ENCODE measurements at regions not wholly inside any gene's neighbourhood (a gene's known extent, or its start where the extent isn't known, plus 50 kb on each side); places are given as distances from the start of the nearest gene placed in this dataset.

DNA sequence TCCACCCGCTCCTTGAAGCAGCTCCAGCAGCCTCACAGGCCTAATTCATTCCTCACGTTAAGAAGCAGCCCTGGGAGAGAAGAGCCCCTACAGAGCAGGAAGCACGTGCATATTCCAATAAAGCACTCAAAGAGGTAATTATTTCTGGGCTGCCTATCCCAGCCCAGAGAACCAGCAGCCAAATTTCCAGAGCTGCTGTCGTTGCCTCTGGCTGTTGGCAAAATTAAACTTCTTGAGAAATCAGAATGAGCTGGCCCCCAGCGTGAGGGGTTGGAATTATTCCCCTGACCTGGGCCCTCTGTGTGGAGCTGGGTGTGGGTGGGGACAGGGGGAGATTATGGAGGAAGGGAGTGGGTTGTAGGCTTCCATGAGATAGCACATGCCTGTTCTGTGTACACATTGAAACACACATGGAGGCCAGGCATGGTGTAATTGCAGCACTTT lies 86.8 kb upstream of the HSPA9 start:
- POLR2A ChIA-PET = no interaction called here
- no TSS peak for BruUV-seq (replicated peaks)
- DNase-seq (ENCODE audit: low read depth, low spot score) = no peak
- no peaks in the 10 kb centered on the region for H3K27me3 ChIP-seq (ENCODE audit: control insufficient read depth, insufficient read depth, low read length)
- no peaks in the 10 kb centered on the region for H3K4me1 ChIP-seq (ENCODE audit: control insufficient read depth, insufficient read depth, low read length)
- intact Hi-C loops (cut with micrococcal nuclease; ENCODE audit: unreplicated experiment) (no loop called here), in situ Hi-C loops (cut with HindIII; ENCODE audit: low pct_unique_long_range_greater_than_20kb, low sequenced_read_pairs) (no loop called here)
- H3K27ac ChIP-seq (ENCODE audit: low read length) = no peak overlapping the region
- H3K36me3 ChIP-seq (ENCODE audit: control insufficient read depth, insufficient read depth, low read length) = no peaks in the 10 kb centered on the region
- ATAC-seq = no peak
- H3K4me3 ChIP-seq (ENCODE audit: low read depth in 2 of 2, low read length in 2 of 2) = no peak overlapping the region
- TF ChIP-seq, protein P1, sequence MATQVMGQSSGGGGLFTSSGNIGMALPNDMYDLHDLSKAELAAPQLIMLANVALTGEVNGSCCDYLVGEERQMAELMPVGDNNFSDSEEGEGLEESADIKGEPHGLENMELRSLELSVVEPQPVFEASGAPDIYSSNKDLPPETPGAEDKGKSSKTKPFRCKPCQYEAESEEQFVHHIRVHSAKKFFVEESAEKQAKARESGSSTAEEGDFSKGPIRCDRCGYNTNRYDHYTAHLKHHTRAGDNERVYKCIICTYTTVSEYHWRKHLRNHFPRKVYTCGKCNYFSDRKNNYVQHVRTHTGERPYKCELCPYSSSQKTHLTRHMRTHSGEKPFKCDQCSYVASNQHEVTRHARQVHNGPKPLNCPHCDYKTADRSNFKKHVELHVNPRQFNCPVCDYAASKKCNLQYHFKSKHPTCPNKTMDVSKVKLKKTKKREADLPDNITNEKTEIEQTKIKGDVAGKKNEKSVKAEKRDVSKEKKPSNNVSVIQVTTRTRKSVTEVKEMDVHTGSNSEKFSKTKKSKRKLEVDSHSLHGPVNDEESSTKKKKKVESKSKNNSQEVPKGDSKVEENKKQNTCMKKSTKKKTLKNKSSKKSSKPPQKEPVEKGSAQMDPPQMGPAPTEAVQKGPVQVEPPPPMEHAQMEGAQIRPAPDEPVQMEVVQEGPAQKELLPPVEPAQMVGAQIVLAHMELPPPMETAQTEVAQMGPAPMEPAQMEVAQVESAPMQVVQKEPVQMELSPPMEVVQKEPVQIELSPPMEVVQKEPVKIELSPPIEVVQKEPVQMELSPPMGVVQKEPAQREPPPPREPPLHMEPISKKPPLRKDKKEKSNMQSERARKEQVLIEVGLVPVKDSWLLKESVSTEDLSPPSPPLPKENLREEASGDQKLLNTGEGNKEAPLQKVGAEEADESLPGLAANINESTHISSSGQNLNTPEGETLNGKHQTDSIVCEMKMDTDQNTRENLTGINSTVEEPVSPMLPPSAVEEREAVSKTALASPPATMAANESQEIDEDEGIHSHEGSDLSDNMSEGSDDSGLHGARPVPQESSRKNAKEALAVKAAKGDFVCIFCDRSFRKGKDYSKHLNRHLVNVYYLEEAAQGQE (IDR thresholded peaks at IDR 0.05; ENCODE audit: insufficient read depth in 1 of 2, low read depth in 2 of 2, low read length in 1 of 2) = no peak
- TF ChIP-seq CTCF (IDR thresholded peaks at IDR 0.05) (no peak), TCF7L2 (IDR thresholded peaks at IDR 0.05; ENCODE audit: low read depth, low read length) (no peak), POLR2AphosphoS5 (IDR thresholded peaks at IDR 0.05; ENCODE audit: low read depth, low read length) (no peak), SIN3A (IDR thresholded peaks at IDR 0.05; ENCODE audit: borderline replicate concordance, insufficient read depth, low read depth, low read length) (no peak)
- CTCF ChIA-PET = interaction anchor here (0.6 kb wide), 1 partner anchor 15 kb away, joined by 3 read pairs; no protein-coding TSS in a partner anchor
- no peaks in the 10 kb centered on the region for H3K9me3 ChIP-seq (ENCODE audit: control insufficient read depth, insufficient read depth, low read depth, low read length)

- TF ChIP-seq CTCF (IDR thresholded peaks at IDR 0.05) (no peak), TCF7L2 (IDR thresholded peaks at IDR 0.05; ENCODE audit: low read depth, low read length) (no peak), POLR2AphosphoS5 (IDR thresholded peaks at IDR 0.05; ENCODE audit: low read depth, low read length) (no peak), SIN3A (IDR thresholded peaks at IDR 0.05; ENCODE audit: borderline replicate concordance, insufficient read depth, low read depth, low read length) (no peak)
- TF ChIP-seq, protein P1 (IDR thresholded peaks at IDR 0.05; ENCODE audit: insufficient read depth in 1 of 2, low read depth in 2 of 2, low read length in 1 of 2) = no peak
- Histone ChIP-seq H3K4me3 (ENCODE audit: low read depth in 2 of 2, low read length in 2 of 2) (no peak overlapping the region), H3K27ac (ENCODE audit: low read length) (no peak overlapping the region), H3K27me3 (ENCODE audit: control insufficient read depth, insufficient read depth, low read length) (no peaks in the 10 kb centered on the region), H3K9me3 (ENCODE audit: control insufficient read depth, insufficient read depth, low read depth, low read length) (no peaks in the 10 kb centered on the region), H3K4me1 (ENCODE audit: control insufficient read depth, insufficient read depth, low read length) (no peaks in the 10 kb centered on the region), H3K36me3 (ENCODE audit: control insufficient read depth, insufficient read depth, low read length) (no peaks in the 10 kb centered on the region)
- POLR2A ChIA-PET = no interaction called here
- DNase-seq (ENCODE audit: low read depth, low spot score) (no peak), ATAC-seq (no peak)
- intact Hi-C loops (cut with micrococcal nuclease; ENCODE audit: unreplicated experiment) (no loop called here), in situ Hi-C loops (cut with HindIII; ENCODE audit: low pct_unique_long_range_greater_than_20kb, low sequenced_read_pairs) (no loop called here)
- CTCF ChIA-PET = no interaction called here
- BruUV-seq (replicated peaks) = no TSS peak
Observed at GRCh38 chr5:138661291-138661960, 86.2 kb upstream of the HSPA9 start.
